ENCODE measurements at regions not wholly inside any gene's neighbourhood (a gene's known extent, or its start where the extent isn't known, plus 50 kb on each side); places are given as distances from the start of the nearest gene placed in this dataset.

DNA sequence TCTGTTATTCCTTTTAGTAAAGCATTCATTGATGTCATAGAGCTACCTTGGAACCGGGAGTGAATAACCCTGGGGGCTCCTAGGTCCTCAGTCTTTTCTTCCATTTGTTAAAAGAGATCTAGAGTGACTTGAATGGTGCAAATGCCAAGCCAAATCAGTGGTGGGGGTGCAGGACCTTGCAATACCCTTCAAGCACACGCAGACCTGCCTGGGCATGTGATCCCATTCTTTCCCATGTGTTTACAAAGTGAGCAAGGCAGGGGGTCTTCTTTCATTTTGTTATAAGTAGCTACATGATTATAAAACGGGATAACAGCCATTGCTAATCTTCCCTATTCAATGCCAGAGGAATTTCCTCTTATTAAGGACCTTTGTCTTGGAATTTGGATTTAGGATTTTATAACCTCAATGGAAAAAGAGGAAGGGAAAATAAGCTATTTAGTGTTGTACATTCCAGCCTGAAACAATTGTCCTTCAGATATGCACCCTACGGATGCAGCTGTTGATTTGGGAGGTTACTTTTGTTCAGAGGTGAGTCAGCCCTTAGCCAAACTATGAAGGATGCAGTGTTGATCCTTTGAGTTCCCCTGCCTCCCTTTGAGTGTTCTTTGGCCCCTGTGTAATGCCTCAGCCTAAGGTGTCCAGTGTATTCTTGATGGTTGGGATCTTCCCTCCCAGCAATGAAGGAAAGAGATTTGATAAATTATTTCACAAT is 623.8 kb upstream of the HTR2C start:
- DNase-seq (ENCODE audit: low spot score): no peak
- in situ Hi-C loops (cut with HindIII; ENCODE audit: low sequenced_read_pairs): no loop called here

DNA sequence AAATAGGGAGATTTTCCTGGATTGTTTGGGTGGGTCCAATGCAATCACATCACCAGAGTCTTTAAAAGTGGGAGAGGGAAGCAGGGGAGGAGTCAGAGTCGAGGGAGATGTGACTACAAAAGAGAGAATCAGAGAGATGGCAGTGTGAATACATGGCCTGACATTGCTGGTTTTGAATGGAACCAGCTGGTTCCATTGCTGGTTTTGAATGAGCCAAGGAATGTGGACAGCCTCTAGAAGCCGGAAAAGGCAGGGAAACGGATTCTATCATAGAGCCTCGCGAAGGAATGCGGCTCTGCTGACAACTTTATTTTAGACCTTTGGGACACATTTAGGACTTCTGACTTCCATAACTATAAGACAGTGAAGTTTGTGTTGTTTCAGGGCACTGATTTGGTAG is 627.0 kb upstream of the HTR2C start:
- in situ Hi-C loops (cut with HindIII; ENCODE audit: low sequenced_read_pairs): no loop called here
- DNase-seq (ENCODE audit: low spot score): no peak

DNA sequence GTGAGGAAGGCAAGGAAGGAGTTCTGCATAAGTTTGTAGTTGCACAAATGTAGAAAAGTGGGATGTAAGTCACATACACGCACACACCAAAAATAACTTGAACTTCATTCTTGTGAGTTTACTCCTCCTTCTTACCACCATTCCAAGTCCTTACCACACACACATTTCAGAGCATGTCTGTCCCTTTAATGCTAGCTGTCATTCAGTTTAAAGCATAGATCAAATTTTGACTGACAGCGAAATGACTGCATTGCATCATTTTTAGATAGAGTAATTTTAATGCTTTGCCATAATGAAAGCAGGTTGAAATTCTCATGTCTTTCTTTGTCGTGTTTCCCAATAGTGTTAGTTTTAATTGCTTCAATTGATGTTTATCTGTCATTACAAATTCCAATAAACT is 629.6 kb upstream of the HTR2C start:
- in situ Hi-C loops (cut with HindIII; ENCODE audit: low sequenced_read_pairs): no loop called here
- DNase-seq (ENCODE audit: low spot score): no peak

DNA sequence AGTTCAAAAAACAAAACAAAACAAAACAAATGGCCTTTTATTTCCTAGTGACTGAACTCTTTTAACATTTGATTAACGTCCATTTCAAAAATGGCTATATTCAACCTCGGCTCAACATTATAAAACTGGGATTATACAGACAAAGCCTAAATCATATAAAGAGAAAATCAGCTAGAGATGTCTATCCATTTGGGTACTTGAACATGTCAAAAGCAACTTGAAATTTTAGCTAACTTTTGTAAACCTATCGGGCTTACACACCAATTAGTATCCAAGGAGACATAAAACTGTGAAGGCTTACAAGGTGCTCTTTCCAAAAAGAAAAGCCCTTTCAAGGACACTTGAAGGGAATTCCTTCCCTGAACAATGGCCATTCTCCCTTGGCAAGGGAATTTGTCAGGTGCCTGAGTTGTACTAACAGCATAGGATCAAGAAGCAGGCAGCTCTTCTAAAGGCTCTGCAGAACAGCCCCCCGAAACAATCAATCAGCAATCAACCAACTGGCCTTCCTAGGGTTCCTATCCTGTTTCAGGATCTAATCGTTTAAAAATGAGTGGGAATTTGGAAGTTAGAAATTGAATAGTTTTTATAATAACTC is 633.7 kb upstream of the HTR2C start:
- in situ Hi-C loops (cut with HindIII; ENCODE audit: low sequenced_read_pairs): no loop called here
- DNase-seq (ENCODE audit: low spot score): no peak

DNA sequence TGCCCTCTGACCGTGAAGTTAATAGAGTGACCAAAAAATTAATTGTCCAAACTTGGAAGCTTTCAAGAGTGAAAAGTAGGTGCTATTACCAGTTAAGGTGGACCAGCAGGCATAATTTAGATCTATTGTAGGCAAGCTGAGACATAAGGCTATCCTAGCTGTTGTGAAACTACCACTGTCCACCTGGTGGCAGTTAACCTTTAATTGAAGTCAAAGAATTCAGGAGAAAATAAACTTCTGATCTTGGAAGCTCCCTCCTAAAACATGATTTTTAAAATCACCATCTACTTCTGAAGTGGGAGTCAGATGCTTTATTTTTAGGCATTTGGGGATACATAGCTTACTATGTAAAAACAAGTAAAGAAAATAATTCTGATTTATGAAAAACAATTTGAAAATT is 636.3 kb upstream of the HTR2C start:
- DNase-seq (ENCODE audit: low spot score): no peak
- in situ Hi-C loops (cut with HindIII; ENCODE audit: low sequenced_read_pairs): no loop called here

DNA sequence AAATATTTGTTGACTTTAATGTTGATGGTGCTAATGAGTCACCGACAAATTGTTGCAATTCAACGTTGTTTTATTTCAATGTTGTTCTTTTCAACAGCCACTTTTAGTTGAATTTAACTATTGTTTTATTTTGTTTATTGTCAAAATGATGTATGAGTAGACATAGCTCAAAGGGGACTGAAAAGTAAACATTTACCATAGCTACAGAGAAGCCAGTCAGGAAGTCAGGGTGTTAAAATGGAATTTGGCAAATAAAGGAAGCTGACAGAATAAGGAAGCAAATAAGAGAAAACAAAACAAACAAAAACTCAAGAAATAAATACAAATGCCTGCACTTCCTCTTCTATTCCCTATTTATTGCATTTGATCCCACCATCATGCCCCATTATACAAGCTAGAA is 648.4 kb upstream of the HTR2C start:
- no peak for DNase-seq (ENCODE audit: low spot score)
- in situ Hi-C loops (cut with HindIII; ENCODE audit: low sequenced_read_pairs): no loop called here

DNA sequence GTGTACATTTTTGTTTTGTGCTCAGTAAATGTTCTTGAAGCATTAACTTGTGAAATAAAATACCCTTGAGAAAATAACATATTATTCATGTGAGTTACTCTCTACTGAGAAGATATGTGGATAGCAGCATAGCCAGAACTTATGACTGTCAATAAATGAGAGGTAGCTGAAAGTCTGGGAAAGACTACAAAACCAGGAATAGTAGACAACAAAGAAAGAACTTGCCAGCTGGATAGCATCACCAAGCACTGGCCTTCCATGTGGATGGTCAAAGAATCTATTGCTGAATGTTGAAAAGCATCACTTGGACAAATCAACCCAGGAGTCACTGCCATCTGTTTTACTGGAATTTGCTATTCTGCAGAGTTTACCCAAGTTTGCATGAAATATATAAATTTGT is 650.0 kb upstream of the HTR2C start:
- in situ Hi-C loops (cut with HindIII; ENCODE audit: low sequenced_read_pairs): no loop called here
- no peak for DNase-seq (ENCODE audit: low spot score)

DNA sequence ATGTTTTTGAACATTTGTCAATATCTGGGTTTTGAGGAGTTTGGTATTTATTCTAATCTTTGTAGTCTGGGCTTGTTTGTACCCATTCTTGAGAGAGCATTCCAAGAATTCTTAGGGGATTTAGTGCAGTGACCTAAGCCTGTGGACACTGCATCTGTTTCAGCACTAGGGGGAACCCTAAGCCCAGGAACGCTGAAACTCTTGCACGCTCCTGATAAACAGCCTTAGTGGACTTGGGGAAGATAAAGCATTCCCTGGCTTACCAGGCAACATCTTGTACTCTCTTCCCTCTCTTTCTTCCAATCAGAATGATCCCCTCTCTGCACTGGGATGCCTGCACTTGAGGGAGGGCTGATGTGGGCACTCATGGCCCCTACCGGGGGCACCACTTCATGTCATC is 654.9 kb upstream of the HTR2C start:
- peak; percentile 11 for DNase-seq (ENCODE audit: low spot score)
- in situ Hi-C loops (cut with HindIII; ENCODE audit: low sequenced_read_pairs): no loop called here

DNA sequence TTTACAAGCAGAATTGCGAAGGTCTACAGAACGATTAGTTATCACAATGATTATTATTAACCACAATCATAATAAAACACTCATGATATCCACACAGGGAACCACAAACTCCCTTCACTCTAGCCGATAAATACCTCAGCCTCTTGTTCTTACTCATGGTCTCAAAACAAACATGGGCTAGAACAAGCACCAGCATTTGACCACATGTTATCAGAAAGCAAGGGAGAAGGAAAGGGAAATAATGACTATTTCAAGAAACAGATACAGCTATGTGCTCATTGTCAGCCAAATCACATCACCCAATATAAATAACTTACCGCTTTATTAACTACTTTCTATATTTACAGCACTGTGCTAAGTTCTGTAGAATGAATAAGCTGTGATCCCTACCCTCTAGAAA is 663.2 kb upstream of the HTR2C start:
- in situ Hi-C loops (cut with HindIII; ENCODE audit: low sequenced_read_pairs): no loop called here
- no peak for DNase-seq (ENCODE audit: low spot score)

DNA sequence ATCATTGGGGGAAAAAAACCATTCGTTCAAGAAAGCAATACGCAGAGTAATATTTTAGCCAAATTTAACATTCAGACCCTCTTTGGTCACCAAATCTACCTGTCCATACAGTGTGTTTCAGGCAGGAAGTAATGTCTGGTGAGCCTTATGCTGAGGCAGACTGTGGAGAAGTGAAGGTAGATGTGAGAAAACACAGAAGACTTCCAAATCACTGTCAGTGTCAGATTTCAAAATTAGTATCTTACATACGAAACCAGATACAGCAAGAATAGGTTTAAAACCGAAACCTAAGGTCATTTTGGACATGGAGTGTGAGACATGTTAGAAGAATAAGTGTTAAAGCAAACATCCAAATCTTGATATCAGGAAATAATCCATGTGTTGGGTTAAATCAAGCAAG is 664.5 kb upstream of the HTR2C start:
- DNase-seq (ENCODE audit: low spot score): no peak
- in situ Hi-C loops (cut with HindIII; ENCODE audit: low sequenced_read_pairs): no loop called here

DNA sequence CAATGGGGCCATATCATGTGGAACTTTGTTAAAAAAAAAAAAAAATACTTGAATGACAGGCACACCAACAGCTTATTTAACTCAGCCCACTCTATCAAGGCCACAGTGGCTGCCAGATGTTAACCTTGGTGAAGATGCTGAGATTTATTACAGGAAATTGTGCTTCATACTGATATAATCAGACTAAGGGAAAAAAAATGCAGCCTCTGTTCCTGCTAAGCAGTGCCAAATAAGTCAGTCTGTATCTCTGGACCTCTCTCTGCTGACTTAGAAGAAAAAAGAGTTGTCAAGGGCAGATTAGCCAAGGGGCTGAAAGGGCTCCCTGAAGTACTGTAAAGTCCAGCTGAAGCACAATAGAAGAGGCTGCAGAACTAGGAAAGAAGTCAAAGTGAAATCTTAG is 677.7 kb upstream of the HTR2C start:
- in situ Hi-C loops (cut with HindIII; ENCODE audit: low sequenced_read_pairs): no loop called here
- no peak for DNase-seq (ENCODE audit: low spot score)

DNA sequence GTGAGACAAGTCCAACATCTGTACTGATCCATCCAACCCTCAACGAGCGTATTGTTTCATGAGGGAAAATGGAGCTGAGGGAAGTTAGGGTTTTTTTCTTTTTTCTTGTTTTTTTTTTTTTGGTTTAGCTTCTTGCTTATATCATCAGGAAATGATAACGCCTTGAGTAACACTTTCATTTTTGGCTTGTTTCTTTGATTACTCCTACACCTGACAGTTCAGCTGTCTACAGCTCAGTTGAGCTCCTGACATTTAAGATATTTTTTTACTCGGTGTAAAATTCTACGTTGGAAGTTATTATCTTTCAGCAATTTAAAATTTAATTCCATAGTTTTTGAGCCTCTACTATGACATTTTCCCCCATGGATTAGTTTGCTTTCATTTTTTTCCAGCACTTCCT is 691.0 kb upstream of the HTR2C start:
- DNase-seq (ENCODE audit: low spot score): no peak
- in situ Hi-C loops (cut with HindIII; ENCODE audit: low sequenced_read_pairs): no loop called here

DNA sequence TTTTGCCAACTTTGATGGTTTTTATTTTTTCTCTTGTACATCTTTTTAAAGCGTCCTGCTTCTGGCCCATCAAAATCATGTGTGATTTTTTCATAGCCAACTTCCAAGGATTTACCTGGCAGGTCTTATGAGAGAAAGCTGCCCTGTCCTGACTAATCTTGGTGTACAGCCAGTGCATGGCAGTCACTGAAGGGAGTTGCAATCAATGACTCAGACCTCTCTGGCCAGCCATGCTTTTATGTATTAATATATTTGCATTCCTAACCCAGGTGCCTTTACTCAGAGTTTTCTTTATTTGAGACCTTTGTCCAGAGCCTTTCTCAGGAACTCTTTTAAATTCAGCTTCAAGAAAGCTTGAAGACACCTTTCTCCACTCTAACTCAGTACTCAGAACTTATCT is 691.5 kb upstream of the HTR2C start:
- no peak for DNase-seq (ENCODE audit: low spot score)
- in situ Hi-C loops (cut with HindIII; ENCODE audit: low sequenced_read_pairs): no loop called here

DNA sequence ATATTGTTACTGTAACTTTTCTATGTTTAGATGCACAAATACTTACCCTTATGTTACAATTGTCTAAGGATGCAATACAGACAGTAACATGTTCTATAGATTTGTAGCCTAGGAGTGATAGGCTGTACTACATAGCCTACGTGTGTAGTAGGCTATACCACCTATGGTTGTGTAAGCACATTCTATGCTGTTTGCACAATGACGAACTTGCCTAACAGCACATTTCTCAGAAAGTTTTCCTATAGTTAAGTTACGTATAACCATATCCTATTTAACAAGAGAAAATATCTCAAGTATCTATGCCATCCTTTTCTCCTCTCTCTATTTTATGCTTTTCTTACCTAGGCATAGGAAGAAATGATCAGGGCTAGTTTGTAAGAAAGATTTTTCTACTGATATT is 710.8 kb upstream of the HTR2C start:
- in situ Hi-C loops (cut with HindIII; ENCODE audit: low sequenced_read_pairs): no loop called here
- no peak for DNase-seq (ENCODE audit: low spot score)

DNA sequence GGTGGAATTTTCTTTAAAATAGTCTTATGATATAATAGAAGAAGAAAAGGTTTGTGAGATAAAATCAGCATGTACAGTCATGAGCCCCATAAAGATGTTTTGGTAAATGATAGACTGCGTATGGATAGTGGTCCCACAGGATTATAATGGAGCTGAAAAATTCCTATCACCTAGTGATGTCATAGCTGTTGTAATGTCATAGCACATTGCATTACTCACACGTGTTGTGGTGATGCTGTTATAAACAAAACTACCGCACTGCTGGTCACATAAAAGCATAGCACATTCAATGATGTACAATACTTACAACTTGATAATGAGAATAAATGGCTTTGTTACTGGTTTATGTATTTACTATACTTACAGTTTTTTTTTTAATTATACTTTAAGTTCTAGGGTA is 715.2 kb upstream of the HTR2C start:
- DNase-seq (ENCODE audit: low spot score): no peak
- in situ Hi-C loops (cut with HindIII; ENCODE audit: low sequenced_read_pairs): no loop called here

DNA sequence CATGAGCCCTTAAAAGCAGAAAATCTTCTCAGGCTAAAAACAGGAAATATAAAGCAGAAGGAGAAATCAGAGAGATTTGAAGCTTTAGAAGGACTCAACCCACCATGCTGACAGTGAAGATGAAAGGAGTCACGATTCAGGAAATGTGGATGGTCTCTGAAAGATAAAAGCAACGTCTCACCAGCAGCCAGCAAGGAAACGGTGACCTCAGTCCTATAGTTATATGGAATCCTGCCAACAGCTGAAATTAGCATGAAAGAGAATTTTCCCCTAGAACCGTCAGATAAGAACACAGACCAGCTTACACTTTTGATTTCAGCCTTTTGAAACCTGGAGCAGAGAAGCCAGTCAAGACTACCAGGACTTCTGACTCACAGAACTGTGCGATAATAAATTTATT is 715.7 kb upstream of the HTR2C start:
- no peak for DNase-seq (ENCODE audit: low spot score)
- in situ Hi-C loops (cut with HindIII; ENCODE audit: low sequenced_read_pairs): no loop called here

DNA sequence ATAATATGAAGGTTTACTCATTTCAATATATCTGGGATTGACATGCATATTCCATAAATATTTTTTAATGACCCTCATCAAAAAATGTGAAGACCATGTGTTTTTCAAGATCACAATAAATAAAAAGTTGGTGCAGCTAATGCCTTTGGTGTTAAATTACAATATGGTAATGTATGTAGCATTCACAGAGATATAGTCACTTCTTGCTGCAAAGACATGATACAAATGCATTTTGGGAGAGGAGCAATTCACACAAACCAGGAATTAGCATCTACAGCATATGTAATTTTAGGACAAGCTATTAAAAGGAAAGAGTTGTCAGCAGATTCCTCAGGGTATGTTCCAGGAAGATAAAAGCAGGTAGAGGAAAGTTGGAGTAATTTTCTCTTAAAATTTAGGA is 734.5 kb upstream of the HTR2C start:
- in situ Hi-C loops (cut with HindIII; ENCODE audit: low sequenced_read_pairs): no loop called here
- no peak for DNase-seq (ENCODE audit: low spot score)

DNA sequence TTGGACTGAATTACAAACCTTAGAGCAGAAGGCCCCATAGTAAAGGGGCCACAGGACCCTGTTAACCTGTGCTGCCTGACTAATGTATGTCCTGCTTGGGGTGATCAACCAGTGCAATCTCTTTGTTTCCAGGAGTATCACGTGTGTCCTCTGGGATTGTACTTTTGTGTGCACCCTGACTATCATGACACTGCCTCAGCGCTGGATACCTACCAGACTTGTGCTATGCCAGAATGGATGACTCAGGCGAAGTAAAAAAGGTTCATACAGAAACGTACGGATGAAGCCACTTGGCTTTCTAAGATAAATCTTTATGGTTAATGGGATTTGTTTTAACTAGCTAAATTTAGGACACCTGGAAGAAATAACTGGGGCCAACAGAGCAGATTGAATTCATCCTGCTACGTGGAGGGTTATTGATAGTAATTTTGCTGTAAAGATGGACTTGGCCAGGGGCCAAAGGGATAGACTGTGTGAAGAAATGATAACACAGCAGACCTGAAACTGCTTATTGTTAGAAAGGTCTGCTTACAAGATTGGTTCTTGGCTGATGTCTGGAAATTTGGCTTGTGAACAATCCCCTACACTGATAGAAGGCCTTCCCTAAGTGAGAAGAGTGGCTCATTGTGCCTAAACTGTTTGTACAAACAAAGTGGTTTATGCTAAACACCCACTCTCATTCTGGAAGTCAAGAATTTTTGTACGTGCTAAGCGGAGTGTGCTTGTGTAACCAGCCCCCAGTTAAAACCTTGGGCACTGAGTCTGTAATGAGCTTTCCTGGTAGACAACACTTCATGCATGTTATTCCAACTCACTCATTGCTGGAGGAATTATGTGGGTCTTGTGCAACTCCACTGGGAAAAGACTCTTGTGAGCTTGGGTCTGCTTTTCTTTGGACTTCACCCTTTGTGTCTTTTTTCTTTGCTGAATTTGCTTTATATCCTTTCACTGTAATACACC is 750.5 kb upstream of the HTR2C start:
- in situ Hi-C loops (cut with HindIII; ENCODE audit: low sequenced_read_pairs): no loop called here
- DNase-seq (ENCODE audit: low spot score): no peak

DNA sequence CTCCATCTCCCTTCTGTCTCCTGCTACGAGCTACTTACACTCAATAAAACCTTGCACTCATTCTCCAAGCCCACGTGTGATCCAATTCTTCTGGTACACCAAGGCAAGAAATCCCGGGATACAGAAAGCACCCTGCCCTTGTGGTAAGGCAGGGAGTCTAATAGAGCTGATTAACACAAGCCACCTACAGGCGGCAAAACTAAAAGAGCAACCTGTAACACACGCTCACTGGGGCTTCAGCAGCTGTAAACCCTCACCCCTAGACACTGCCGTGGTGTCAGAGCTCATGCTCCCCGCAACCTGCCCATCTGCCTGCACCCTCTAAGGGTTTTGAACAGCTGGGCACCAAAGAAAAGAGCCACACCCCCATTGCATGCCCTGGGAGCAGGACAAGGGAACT is 755.4 kb upstream of the HTR2C start:
- in situ Hi-C loops (cut with HindIII; ENCODE audit: low sequenced_read_pairs): no loop called here
- no peak for DNase-seq (ENCODE audit: low spot score)

DNA sequence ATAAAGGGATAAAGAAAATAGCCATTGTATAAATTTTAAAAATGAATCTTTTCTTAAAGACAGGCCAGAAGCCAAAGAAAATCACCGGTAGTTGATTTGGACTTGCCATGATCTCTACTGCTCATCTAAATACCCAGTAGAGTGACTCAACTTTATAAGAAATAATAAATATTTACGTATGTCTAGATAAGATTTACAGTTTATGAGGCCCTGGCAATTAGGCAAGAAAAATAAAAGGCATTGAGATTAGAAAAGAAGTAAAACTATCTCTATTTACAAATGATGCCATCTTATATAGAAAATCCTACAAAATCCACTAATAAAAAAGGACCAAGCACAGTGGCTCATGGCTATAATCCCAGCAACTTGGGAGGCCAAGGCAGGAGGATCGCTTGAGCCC is 765.5 kb upstream of the HTR2C start:
- no peak for DNase-seq (ENCODE audit: low spot score)
- in situ Hi-C loops (cut with HindIII; ENCODE audit: low sequenced_read_pairs): no loop called here

Measured in G401 (cell line).